ENCODE measurements at regions not wholly inside any gene's neighbourhood (a gene's known extent, or its start where the extent isn't known, plus 50 kb on each side); places are given as distances from the start of the nearest gene placed in this dataset.

DNA sequence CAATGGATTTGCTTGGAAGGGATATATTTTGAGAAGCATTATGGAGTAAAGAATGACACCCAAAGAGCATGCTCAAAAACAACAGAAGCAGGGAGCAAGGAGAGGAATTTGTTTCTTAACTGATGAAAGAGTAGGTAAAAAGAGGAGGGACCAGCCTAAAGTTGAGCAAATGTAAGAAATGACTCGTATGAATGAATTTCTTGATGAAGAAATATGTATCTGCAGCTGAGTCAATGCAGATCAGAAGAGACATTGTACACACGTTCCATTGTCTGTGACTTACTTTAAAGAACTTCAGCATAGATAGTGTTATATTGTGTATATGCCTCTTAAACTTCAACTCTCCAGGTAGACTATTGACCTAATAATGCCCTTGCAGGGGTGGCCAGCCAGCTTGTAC lies 112.7 kb upstream of the NREP start:
- TF ChIP-seq, protein P1, sequence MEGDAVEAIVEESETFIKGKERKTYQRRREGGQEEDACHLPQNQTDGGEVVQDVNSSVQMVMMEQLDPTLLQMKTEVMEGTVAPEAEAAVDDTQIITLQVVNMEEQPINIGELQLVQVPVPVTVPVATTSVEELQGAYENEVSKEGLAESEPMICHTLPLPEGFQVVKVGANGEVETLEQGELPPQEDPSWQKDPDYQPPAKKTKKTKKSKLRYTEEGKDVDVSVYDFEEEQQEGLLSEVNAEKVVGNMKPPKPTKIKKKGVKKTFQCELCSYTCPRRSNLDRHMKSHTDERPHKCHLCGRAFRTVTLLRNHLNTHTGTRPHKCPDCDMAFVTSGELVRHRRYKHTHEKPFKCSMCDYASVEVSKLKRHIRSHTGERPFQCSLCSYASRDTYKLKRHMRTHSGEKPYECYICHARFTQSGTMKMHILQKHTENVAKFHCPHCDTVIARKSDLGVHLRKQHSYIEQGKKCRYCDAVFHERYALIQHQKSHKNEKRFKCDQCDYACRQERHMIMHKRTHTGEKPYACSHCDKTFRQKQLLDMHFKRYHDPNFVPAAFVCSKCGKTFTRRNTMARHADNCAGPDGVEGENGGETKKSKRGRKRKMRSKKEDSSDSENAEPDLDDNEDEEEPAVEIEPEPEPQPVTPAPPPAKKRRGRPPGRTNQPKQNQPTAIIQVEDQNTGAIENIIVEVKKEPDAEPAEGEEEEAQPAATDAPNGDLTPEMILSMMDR (IDR thresholded peaks at IDR 0.05; ENCODE audit: extremely low read depth, missing control alignments), result no peak
- DNase-seq (ENCODE audit: low spot score), result no peak

DNA sequence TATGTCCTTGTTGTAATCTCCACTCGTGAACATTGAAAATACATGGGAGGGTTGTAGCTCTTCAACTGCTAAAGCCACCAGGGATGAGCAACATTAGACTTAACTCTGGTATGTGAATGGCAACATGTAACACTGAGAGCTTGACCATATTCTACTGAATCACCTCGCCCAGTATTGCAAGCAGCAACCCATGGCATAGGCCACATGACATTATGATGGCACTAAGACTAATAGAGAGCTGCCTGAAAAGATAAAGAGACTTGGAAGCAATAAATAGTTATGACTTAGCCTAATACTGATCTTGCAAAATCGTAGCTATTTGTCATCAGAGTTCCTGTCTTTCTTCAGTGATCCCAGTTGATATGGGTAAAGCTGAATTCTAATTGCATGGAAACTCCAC lies 108.4 kb upstream of the NREP start:
- DNase-seq (ENCODE audit: low spot score), result no peak
- TF ChIP-seq, protein P1 (IDR thresholded peaks at IDR 0.05; ENCODE audit: extremely low read depth, missing control alignments), result no peak

DNA sequence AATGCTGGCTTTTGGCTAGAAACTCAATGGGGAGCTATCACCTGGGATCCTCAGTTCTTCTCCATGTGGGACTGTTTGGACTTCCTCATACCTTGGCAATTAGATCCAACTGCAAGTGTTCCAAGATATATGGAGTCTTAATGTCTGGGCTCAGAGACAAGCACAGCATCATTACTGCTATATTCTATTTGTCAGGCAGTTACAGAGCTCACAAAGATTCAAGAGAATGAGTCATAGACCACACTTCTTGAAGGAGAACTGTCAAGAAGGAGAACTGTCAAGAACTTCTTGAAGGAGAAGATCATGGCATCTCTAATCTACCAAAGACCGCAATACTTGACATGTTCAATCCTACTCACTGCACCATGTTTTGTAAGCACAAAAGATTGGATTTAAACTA lies 106.8 kb upstream of the NREP start:
- DNase-seq (ENCODE audit: low spot score), result no peak

DNA sequence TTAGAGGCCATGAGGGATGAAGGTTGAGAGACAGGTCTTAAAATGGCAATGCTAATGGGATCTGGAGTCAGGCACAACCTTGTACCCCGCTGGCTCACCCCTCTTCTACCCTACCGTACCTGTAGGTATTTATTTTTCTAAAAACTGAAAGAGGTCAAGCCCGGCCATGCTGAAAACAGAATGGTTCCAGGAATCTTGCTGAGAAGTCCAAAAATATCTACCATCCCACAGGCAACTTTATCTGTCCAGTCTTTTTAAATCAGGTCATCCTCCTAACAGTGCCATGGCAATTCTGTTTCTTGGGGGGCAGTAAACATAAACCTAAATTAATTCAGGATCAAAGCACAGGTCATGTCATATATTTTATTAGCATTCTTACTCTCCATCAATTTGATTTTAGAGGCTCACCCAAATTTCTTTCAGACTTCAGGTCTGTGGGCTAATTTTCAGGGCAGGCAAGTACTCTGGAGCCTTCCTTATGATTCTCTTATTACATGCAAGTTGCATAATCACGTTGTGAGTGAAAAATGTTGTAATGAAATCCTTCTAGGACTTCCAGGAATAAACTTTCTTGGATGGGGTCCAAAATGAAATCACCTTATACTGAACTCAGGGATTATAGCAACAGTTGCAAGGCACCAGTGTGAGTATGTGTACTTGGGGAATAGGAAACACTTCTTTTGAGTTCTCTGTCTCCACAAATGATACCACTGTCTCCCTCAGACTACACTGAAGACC lies 102.7 kb upstream of the NREP start:
- no peak for DNase-seq (ENCODE audit: low spot score)
- TF ChIP-seq, protein P1 (IDR thresholded peaks at IDR 0.05; ENCODE audit: extremely low read depth, missing control alignments), result no peak

More for the DNA sequence above, 106.8 kb upstream of the NREP start:
- TF ChIP-seq, protein P1 (IDR thresholded peaks at IDR 0.05; ENCODE audit: extremely low read depth, missing control alignments), result no peak

DNA sequence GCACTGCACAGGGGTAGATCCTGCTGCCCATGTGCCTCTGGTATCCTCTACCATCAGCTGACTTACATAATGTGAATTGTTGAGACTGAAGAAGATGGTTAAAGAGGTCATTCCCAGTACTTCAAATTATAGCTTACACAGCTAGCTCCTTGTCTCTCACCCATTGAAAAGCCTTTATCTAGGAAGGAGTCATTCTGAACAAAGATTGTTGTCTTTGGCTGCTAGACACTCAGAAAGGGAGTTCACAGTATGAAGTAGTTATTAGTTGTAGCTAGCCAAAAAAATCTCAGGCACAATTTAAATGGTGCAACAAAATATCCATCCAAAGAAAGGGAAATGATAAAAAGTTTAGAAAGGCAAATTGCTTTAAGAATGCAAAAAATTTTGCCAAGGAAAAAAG lies 102.0 kb upstream of the NREP start:
- TF ChIP-seq, protein P1 (IDR thresholded peaks at IDR 0.05; ENCODE audit: extremely low read depth, missing control alignments), result no peak
- DNase-seq (ENCODE audit: low spot score), result no peak

DNA sequence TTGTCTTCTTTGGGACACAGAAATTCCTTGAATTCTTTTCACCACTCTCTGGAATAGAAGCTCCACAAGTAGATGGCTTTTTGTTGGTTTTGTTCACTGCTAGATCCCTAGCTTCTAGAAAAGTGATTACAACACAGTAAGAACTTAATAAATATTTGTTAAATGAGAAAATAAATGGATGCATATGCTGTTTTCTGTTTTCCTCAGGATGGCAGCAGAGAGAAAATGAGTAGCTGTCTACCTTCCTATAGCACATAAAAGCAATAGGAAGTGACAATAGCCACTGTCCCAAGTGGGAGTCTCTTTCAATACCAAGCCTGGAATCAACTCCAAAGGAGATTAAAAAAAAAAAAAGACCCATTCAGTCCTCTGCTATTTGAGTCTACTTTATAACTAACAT lies 100.6 kb upstream of the NREP start:
- DNase-seq (ENCODE audit: low spot score), result no peak
- TF ChIP-seq, protein P1 (IDR thresholded peaks at IDR 0.05; ENCODE audit: extremely low read depth, missing control alignments), result no peak

DNA sequence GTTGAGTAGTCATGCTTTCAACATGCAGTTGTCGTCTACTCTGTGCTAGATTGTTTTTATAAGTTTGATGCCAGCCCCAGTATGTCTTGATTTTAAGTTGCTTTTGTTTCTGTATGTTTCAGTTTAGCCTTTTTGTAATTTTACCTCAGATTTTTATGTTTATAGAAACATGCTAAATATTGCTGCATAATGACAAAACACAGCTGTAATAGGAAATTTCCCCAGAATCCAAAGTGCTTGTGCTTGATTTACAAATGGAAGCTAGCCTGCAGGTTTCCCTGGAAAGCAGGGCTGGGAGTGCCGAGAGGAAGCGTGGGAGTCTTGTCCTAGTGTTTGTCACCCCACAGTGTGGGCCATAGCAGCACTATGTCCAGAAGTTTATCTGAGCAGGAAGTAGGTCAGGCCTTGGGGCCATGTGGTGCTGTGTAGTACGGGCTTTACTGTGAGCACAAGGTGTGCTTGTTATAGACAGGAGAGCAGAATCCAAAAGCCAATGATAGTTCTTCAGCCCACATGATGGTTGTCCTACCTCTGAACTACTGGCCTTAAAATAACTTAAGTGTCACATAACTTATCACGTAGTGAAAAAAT lies 100.0 kb upstream of the NREP start:
- TF ChIP-seq, protein P1 (IDR thresholded peaks at IDR 0.05; ENCODE audit: extremely low read depth, missing control alignments), result no peak
- DNase-seq (ENCODE audit: low spot score), result no peak
